ENCODE measurements at regions not wholly inside any gene's neighbourhood (a gene's known extent, or its start where the extent isn't known, plus 50 kb on each side); places are given as distances from the start of the nearest gene placed in this dataset.
"Not testable (repeated sequence)": the region's sequence is repeated elsewhere in the genome, so short reads cannot be mapped to it uniquely, and the experiment has no call there.

DNA sequence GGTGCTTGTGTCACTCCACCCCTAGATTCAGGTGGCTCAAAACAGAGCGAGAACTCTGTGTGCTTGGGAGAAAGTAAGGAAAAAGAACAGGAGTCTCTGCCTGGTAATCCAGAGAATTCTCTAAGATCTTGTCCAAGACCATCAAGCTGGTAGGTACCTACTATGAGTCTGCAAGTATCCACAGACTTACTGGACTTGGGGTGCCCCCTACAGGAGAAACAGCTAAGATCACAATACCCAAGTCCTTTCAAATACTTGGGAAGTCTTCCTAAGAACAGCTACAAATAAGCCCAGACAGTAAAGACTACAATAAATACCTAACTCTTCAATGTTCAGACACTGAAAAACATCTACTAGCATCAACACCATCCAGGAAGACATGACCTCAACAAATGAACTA lies 1143.6 kb upstream of the ACVR2A start:
- Histone ChIP-seq H3K27me3 (ENCODE audit: control insufficient read depth in 1 of 2, insufficient read depth in 2 of 2, low read length in 2 of 2) (no peaks in the 10 kb centered on the region), H3K4me3 (ENCODE audit: low read length) (no peak overlapping the region), H3K27ac (ENCODE audit: low read depth in 1 of 2, low read length in 2 of 2) (no peak overlapping the region), H3K9me3 (ENCODE audit: control insufficient read depth in 1 of 2, insufficient read depth in 1 of 2, low read length in 2 of 2) (peaks cover 0 to 7% of the 10 kb centered on the region in 2 experiments), H3K36me3 (ENCODE audit: insufficient read depth, low read length) (no peaks in the 10 kb centered on the region), H3K4me1 (ENCODE audit: insufficient read depth, low read length) (no peaks in the 10 kb centered on the region)
- H3K27ac Mint-ChIP-seq: no peak overlapping the region
- intact Hi-C loops (cut with DNase I, micrococcal nuclease): no loop called here
- no peaks in the 10 kb centered on the region for H3K4me1 Mint-ChIP-seq (ENCODE audit: low read depth)
- CTCF ChIA-PET: no interaction called here
- DNase-seq (no peak), ATAC-seq (ENCODE audit: poor library complexity) (no peak)
- TF ChIP-seq, protein P1, sequence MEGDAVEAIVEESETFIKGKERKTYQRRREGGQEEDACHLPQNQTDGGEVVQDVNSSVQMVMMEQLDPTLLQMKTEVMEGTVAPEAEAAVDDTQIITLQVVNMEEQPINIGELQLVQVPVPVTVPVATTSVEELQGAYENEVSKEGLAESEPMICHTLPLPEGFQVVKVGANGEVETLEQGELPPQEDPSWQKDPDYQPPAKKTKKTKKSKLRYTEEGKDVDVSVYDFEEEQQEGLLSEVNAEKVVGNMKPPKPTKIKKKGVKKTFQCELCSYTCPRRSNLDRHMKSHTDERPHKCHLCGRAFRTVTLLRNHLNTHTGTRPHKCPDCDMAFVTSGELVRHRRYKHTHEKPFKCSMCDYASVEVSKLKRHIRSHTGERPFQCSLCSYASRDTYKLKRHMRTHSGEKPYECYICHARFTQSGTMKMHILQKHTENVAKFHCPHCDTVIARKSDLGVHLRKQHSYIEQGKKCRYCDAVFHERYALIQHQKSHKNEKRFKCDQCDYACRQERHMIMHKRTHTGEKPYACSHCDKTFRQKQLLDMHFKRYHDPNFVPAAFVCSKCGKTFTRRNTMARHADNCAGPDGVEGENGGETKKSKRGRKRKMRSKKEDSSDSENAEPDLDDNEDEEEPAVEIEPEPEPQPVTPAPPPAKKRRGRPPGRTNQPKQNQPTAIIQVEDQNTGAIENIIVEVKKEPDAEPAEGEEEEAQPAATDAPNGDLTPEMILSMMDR (IDR thresholded peaks at IDR 0.05): no peak
- POLR2A ChIA-PET: no interaction called here
- H3K9me3 Mint-ChIP-seq: peaks cover 24% of the 10 kb centered on the region
- H3K36me3 Mint-ChIP-seq (ENCODE audit: low read depth): no peaks in the 10 kb centered on the region
- H3K27me3 Mint-ChIP-seq: no peaks in the 10 kb centered on the region
- H3K4me3 Mint-ChIP-seq: no peak overlapping the region

DNA sequence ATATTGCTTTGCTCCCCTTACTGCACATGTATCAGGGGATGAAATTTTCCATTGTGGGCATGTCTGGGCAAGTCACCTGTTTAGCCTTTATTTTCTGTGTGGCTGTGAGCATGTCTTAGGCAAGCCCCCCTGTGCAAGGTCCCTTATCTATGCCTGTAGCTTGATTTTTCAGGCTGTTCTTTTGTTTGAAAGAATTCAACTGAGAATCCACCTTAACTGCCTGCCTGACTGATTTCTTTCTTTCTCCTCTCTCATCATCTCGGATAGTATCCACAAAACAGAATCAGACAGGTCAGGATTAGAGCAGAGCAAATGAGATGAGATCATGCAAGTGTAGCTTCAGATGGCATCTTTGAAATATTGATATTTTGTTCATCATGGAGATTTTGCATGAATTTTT lies 1147.5 kb upstream of the ACVR2A start:
- H3K36me3 Mint-ChIP-seq (ENCODE audit: low read depth): no peaks in the 10 kb centered on the region

DNA sequence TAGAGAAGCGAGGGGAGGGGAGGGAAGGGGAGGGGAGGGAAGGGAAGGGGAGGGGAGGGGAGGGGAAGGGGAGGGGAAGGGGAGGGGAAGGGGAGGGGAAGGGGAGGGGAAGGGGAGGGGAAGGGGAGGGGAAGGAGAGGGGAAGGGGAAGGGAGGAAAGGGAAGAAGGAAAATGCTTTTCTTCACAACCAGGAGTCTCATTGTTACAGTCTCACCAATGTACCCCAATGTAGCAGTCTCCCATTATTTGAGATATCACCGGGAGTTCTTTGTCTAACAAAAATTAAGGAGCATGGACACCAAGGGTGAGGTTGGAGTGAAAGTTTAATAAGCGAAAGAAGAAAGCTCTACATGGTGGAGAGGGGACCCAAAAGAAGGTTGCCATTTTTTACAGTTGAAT lies 1148.0 kb upstream of the ACVR2A start:
- H3K4me1 Mint-ChIP-seq (ENCODE audit: low read depth); CTCF ChIA-PET; intact Hi-C loops (cut with DNase I, micrococcal nuclease); H3K36me3 ChIP-seq (ENCODE audit: insufficient read depth, low read length); ATAC-seq (ENCODE audit: poor library complexity); H3K36me3 Mint-ChIP-seq (ENCODE audit: low read depth); H3K4me1 ChIP-seq (ENCODE audit: insufficient read depth, low read length); H3K27ac ChIP-seq (ENCODE audit: low read depth in 1 of 2, low read length in 2 of 2); H3K4me3 ChIP-seq (ENCODE audit: low read length); H3K27me3 ChIP-seq (ENCODE audit: control insufficient read depth in 1 of 2, insufficient read depth in 2 of 2, low read length in 2 of 2); POLR2A ChIA-PET; H3K9me3 ChIP-seq (ENCODE audit: control insufficient read depth in 1 of 2, insufficient read depth in 1 of 2, low read length in 2 of 2); DNase-seq; H3K27ac Mint-ChIP-seq; H3K27me3 Mint-ChIP-seq; H3K4me3 Mint-ChIP-seq: not testable (repeated sequence)
- H3K9me3 Mint-ChIP-seq: peaks cover 13% of the 10 kb centered on the region

More for the DNA sequence above, 1147.5 kb upstream of the ACVR2A start:
- Mint-ChIP-seq H3K4me3 (no peak overlapping the region), H3K27ac (no peak overlapping the region), H3K9me3 (peaks cover 13% of the 10 kb centered on the region), H3K27me3 (no peaks in the 10 kb centered on the region), H3K4me1 (ENCODE audit: low read depth) (no peaks in the 10 kb centered on the region)
- Histone ChIP-seq H3K27ac (ENCODE audit: low read depth in 1 of 2, low read length in 2 of 2) (no peak overlapping the region), H3K4me1 (ENCODE audit: insufficient read depth, low read length) (no peaks in the 10 kb centered on the region), H3K36me3 (ENCODE audit: insufficient read depth, low read length) (no peaks in the 10 kb centered on the region), H3K9me3 (ENCODE audit: control insufficient read depth in 1 of 2, insufficient read depth in 1 of 2, low read length in 2 of 2) (peaks cover 0 to 7% of the 10 kb centered on the region in 2 experiments), H3K27me3 (ENCODE audit: control insufficient read depth in 1 of 2, insufficient read depth in 2 of 2, low read length in 2 of 2) (no peaks in the 10 kb centered on the region), H3K4me3 (ENCODE audit: low read length) (no peak overlapping the region)
- intact Hi-C loops (cut with DNase I, micrococcal nuclease): no loop called here
- ATAC-seq (ENCODE audit: poor library complexity) (no peak), DNase-seq (no peak)
- TF ChIP-seq, protein P1 (IDR thresholded peaks at IDR 0.05): no peak
- POLR2A ChIA-PET: no interaction called here
- CTCF ChIA-PET: no interaction called here

DNA sequence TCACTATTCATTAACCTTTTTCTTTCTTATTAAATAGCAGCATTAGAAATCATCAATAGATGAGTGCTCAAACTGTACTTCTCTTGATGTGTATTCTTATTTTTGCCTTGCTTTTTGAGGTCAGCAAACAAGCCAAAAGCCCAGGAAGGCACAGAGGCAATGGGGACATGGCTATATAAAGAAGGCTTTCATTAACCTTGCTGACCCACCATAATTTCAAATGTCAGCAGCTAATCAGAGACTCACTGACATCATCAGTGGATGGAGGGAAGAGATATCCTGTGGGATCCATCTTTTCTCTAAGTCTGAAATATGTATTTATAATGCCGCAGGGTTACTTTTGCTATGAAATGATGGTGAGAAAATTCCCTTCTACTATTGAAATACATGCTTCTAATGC lies 1162.8 kb upstream of the ACVR2A start:
- Mint-ChIP-seq H3K36me3 (ENCODE audit: low read depth) (no peaks in the 10 kb centered on the region), H3K4me3 (no peak overlapping the region), H3K27me3 (no peaks in the 10 kb centered on the region), H3K4me1 (ENCODE audit: low read depth) (no peaks in the 10 kb centered on the region), H3K27ac (no peak overlapping the region), H3K9me3 (no peaks in the 10 kb centered on the region)
- intact Hi-C loops (cut with DNase I, micrococcal nuclease): no loop called here
- ATAC-seq (ENCODE audit: poor library complexity) (no peak), DNase-seq (no peak)
- Histone ChIP-seq H3K36me3 (ENCODE audit: insufficient read depth, low read length) (no peaks in the 10 kb centered on the region), H3K4me3 (ENCODE audit: low read length) (no peak overlapping the region), H3K9me3 (ENCODE audit: control insufficient read depth in 1 of 2, insufficient read depth in 1 of 2, low read length in 2 of 2) (no peaks in the 10 kb centered on the region), H3K4me1 (ENCODE audit: insufficient read depth, low read length) (no peaks in the 10 kb centered on the region), H3K27me3 (ENCODE audit: control insufficient read depth in 1 of 2, insufficient read depth in 2 of 2, low read length in 2 of 2) (no peaks in the 10 kb centered on the region), H3K27ac (ENCODE audit: low read depth in 1 of 2, low read length in 2 of 2) (no peak overlapping the region)
- ChIA-PET CTCF (no interaction called here), POLR2A (no interaction called here)
- TF ChIP-seq, protein P1 (IDR thresholded peaks at IDR 0.05): no peak
